ENCODE measurements at regions not wholly inside any gene's neighbourhood (a gene's known extent, or its start where the extent isn't known, plus 50 kb on each side); places are given as distances from the start of the nearest gene placed in this dataset.
"Not testable (repeated sequence)": the region's sequence is repeated elsewhere in the genome, so short reads cannot be mapped to it uniquely, and the experiment has no call there.

GRCh38 chr1:214864896-214865688 is 217.4 kb upstream of the KCNK2 start:
- H3K4me3 Mint-ChIP-seq: peak overlapping the region; percentile 14
- no peak for TF ChIP-seq CTCF (IDR thresholded peaks at IDR 0.05)
- peak overlapping the region; percentile 53 for H3K27ac Mint-ChIP-seq
- H3K9me3 Mint-ChIP-seq: peaks cover 5% of the 10 kb centered on the region; the same call in 1 of the 2 replicates
- DNase-seq: peak; percentile 63
- H3K27me3 Mint-ChIP-seq (ENCODE audit: insufficient read depth): no peaks in the 10 kb centered on the region
- H3K36me3 Mint-ChIP-seq (ENCODE audit: low read depth): peaks cover 5% of the 10 kb centered on the region; the same call in 1 of the 2 replicates
- H3K4me1 Mint-ChIP-seq (ENCODE audit: low read depth): peaks cover 67% of the 10 kb centered on the region

GRCh38 chr1:214870426-214870825 is 212.1 kb upstream of the KCNK2 start:
- H3K36me3 Mint-ChIP-seq (ENCODE audit: low read depth); H3K27me3 Mint-ChIP-seq (ENCODE audit: insufficient read depth); H3K4me3 Mint-ChIP-seq; H3K27ac Mint-ChIP-seq; DNase-seq: not testable (repeated sequence)
- peaks cover 18% of the 10 kb centered on the region for H3K4me1 Mint-ChIP-seq (ENCODE audit: low read depth)
- peaks cover 10% of the 10 kb centered on the region for H3K9me3 Mint-ChIP-seq

DNA sequence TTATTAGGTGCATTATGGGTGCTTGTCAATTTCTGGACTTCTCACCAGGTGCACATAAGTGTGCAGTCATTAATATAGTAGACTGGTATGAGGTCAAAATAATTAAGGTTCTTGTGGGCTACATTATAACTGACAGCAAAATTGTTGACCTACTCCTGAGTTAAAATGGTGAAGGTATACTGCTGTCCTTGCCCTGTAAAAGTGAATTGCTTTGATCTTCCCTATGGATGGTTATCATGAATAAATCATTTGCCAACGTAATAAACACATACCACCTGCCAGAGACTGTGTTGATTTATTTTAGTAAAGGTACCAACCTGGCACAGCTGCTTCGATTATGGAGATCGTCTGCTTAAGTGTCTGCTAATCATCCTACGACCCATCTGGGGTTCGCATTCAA is 201.6 kb upstream of the KCNK2 start:
- Mint-ChIP-seq H3K4me1 (ENCODE audit: low read depth) (peaks cover 7% of the 10 kb centered on the region), H3K27me3 (ENCODE audit: insufficient read depth) (no peaks in the 10 kb centered on the region), H3K4me3 (no peak overlapping the region), H3K9me3 (no peaks in the 10 kb centered on the region), H3K27ac (no peak overlapping the region), H3K36me3 (ENCODE audit: low read depth) (peaks cover 12% of the 10 kb centered on the region; the same call in 1 of the 2 replicates)
- no peak for TF ChIP-seq CTCF (IDR thresholded peaks at IDR 0.05)
- no peak for DNase-seq

DNA sequence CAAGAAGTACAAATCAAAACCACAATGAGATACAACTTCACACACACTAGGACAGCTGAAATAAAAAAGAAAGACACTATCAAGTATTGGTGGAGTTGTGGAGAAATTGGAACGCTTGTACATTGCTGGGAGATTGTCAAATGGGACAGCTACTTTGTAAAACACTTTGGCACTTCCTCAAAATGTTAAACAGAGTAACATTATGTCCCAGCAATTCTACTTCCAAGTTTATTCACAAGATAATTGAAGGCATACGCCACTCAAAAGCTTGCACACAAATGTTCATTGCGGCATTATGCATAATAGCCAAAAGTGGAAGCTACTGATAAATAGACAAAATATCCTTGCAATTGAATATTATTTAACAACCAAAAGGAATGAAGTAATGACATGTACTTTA is 199.9 kb upstream of the KCNK2 start:
- peaks cover 7% of the 10 kb centered on the region for H3K4me1 Mint-ChIP-seq (ENCODE audit: low read depth)
- H3K27me3 Mint-ChIP-seq (ENCODE audit: insufficient read depth): no peaks in the 10 kb centered on the region
- no peak overlapping the region for H3K27ac Mint-ChIP-seq
- TF ChIP-seq CTCF (IDR thresholded peaks at IDR 0.05): no peak
- H3K9me3 Mint-ChIP-seq: peaks cover under 1% of the 10 kb centered on the region; the same call in 1 of the 2 replicates
- H3K36me3 Mint-ChIP-seq (ENCODE audit: low read depth): peaks cover 14% of the 10 kb centered on the region; the same call in 1 of the 2 replicates
- H3K4me3 Mint-ChIP-seq: no peak overlapping the region
- DNase-seq: no peak

- H3K27me3 Mint-ChIP-seq (ENCODE audit: insufficient read depth): no peaks in the 10 kb centered on the region
- peaks cover 58% of the 10 kb centered on the region for H3K4me1 Mint-ChIP-seq (ENCODE audit: low read depth)
- peaks cover 14% of the 10 kb centered on the region for H3K36me3 Mint-ChIP-seq (ENCODE audit: low read depth)
- no peak for TF ChIP-seq CTCF (IDR thresholded peaks at IDR 0.05)
- H3K9me3 Mint-ChIP-seq: peaks cover 7% of the 10 kb centered on the region
- H3K4me3 Mint-ChIP-seq: peak overlapping the region; percentile 35; the same call in 1 of the 2 replicates
- DNase-seq: no peak
- peak overlapping the region; percentile 41; the same call in 1 of the 2 replicates for H3K27ac Mint-ChIP-seq
Observed at GRCh38 chr1:214895011-214895600, 187.4 kb upstream of the KCNK2 start.

- Mint-ChIP-seq H3K36me3 (ENCODE audit: low read depth) (peaks cover 14% of the 10 kb centered on the region), H3K27me3 (ENCODE audit: insufficient read depth) (no peaks in the 10 kb centered on the region), H3K4me3 (peak overlapping the region; percentile 49; the same call in 1 of the 2 replicates), H3K4me1 (ENCODE audit: low read depth) (peaks cover 63% of the 10 kb centered on the region), H3K9me3 (peaks cover 7% of the 10 kb centered on the region), H3K27ac (peak overlapping the region; percentile 34; the same call in 1 of the 2 replicates)
- no peak for DNase-seq
- no peak for TF ChIP-seq CTCF (IDR thresholded peaks at IDR 0.05)
Observed at GRCh38 chr1:214896921-214897320, 185.6 kb upstream of the KCNK2 start.
